HCT116 (cell line): ENCODE measurements at regions not wholly inside any gene's neighbourhood (a gene's known extent, or its start where the extent isn't known, plus 50 kb on each side); places are given as distances from the start of the nearest gene placed in this dataset.

ENCODE experiments used
- ATAC-seq: fragments of 200-7000 bp; cut with Tn5 transposase; 2 replicates; pipeline ENCODE4 v1.9.1; 2020; ENCODE audit warnings: mild to moderate bottlenecking, moderate library complexity
- BruUV-seq: library from RNA; stranded (reverse); fragments of 400-500 nt; replicated peaks from 2 replicates; lab custom pipeline; 2021; lab: Mats Ljungman, UMichigan
- CTCF ChIA-PET: fragments of 300-600 bp; sonication (Branson Sonifier 250); formaldehyde crosslinking; loops from one replicate; lab custom pipeline; 2021; ENCODE audit warnings: antibody characterized with exemption; lab: Charles Lee
- POLR2A ChIA-PET: fragments of 300-600, 350-600 bp; sonication (Branson Sonifier 250); formaldehyde crosslinking; loops from one replicate; lab custom pipeline; 2021; ENCODE audit warnings: antibody characterized with exemption; lab: Charles Lee
- RAD21 ChIA-PET, 2 experiments: fragments of 300-600 bp; sonication (Branson Sonifier 250); formaldehyde crosslinking; loops; one replicate each; lab custom pipeline; 2023; ENCODE audit warnings: low total read pairs in 2 of 2; ENCODE audit not compliant: uncharacterized antibody in 2 of 2, unreplicated experiment in 2 of 2, low non-redundant PET in 1 of 2; lab: Charles Lee
- DNase-seq: peaks from one replicate; pipeline ENCODE4 v3.0.0-alpha.2; 2010; ENCODE audit warnings: low read depth, low spot score
- H2AFZ ChIP-seq: fragments of 200-600 bp; shearing (Covaris generic), sonication (generic); 2 replicates; pipeline ENCODE4 v1.6.1; 2017; ENCODE audit warnings: low read depth, mixed run types, mixed read lengths, antibody characterized with exemption, low read length; ENCODE audit not compliant: poor library complexity, severe bottlenecking
- H3K27ac ChIP-seq: 2 replicates; pipeline ENCODE4 v1.5.1; 2012; ENCODE audit warnings: low read depth, low read length
- H3K27me3 ChIP-seq: fragments of 200-600 bp; sonication (generic); 2 replicates; pipeline ENCODE4 v1.6.1; 2016; ENCODE audit warnings: mixed run types, low read length, mixed read lengths; ENCODE audit not compliant: insufficient read depth
- H3K36me3 ChIP-seq, 2 experiments: fragments of 200-500 bp in 1 of 2; fragments of 200-600 bp in 1 of 2; sonication (Bioruptor generic) in 1 of 2; sonication (generic) in 1 of 2; 2 replicates each; pipeline versions ENCODE4 v1.5.1 to v1.6.1; 2014 to 2016; ENCODE audit warnings: low read length in 2 of 2, inconsistent platforms in 1 of 2, mixed read lengths in 1 of 2, mixed run types in 1 of 2; ENCODE audit not compliant: insufficient read depth in 2 of 2, control insufficient read depth in 1 of 2
- H3K4me1 ChIP-seq, 2 experiments: fragments of 200-600 bp in 1 of 2; sonication (generic) in 1 of 2; 2 replicates each; pipeline versions ENCODE4 v1.5.1 to v1.6.1; 2012 to 2017; ENCODE audit warnings: low read length in 2 of 2, inconsistent platforms in 1 of 2, mild to moderate bottlenecking in 1 of 2, mixed read lengths in 1 of 2, mixed run types in 1 of 2, moderate library complexity in 1 of 2; ENCODE audit not compliant: insufficient read depth in 2 of 2, control insufficient read depth in 1 of 2
- H3K4me2 ChIP-seq: fragments of 200-600 bp; sonication (generic); 2 replicates; pipeline ENCODE4 v1.6.1; 2017; ENCODE audit warnings: mixed run types, low read length, mixed read lengths
- H3K4me3 ChIP-seq, 2 experiments: fragments of 200-600 bp in 1 of 2; sonication (generic) in 1 of 2; replicated peaks in 1 of 2; 2 replicates each; pipeline ENCODE4 v1.5.1; 2011 to 2016; ENCODE audit warnings: low read length in 2 of 2, control low read depth in 1 of 2, low read depth in 1 of 2, mild to moderate bottlenecking in 1 of 2, mixed read lengths in 1 of 2, mixed run types in 1 of 2
- H3K79me2 ChIP-seq: fragments of 200-600 bp; sonication (generic); 2 replicates; pipeline ENCODE4 v1.6.1; 2017; ENCODE audit warnings: mild to moderate bottlenecking, mixed run types, low read length, moderate library complexity, mixed read lengths; ENCODE audit not compliant: insufficient read depth
- H3K9ac ChIP-seq: fragments of 200-600 bp; sonication (generic); 2 replicates; pipeline ENCODE4 v1.6.1; 2016; ENCODE audit warnings: low read length, mixed read lengths
- H3K9me2 ChIP-seq: fragments of 200-600 bp; sonication (generic), shearing (Covaris generic); 2 replicates; pipeline ENCODE4 v1.6.1; 2017; ENCODE audit warnings: mixed run types, mild to moderate bottlenecking, moderate library complexity; ENCODE audit not compliant: insufficient read depth
- H3K9me3 ChIP-seq, 2 experiments: fragments of 200-500 bp in 1 of 2; fragments of 200-600 bp in 1 of 2; sonication (Bioruptor generic) in 1 of 2; sonication (generic) in 1 of 2; 2 replicates each; pipeline ENCODE4 v1.6.1; 2014 to 2017; ENCODE audit warnings: low read length in 2 of 2, mixed read lengths in 2 of 2, inconsistent platforms in 1 of 2, low read depth in 1 of 2, mild to moderate bottlenecking in 1 of 2, mixed run types in 1 of 2, moderate library complexity in 1 of 2; ENCODE audit not compliant: control insufficient read depth in 1 of 2, insufficient read depth in 1 of 2
- H4K20me1 ChIP-seq: fragments of 200-600 bp; sonication (generic), shearing (Covaris generic); 2 replicates; pipeline ENCODE4 v1.6.1; 2017; ENCODE audit warnings: mixed run types, mild to moderate bottlenecking, moderate library complexity; ENCODE audit not compliant: insufficient read depth
- ATF3 ChIP-seq: IDR thresholded peaks from 2 replicates; pipeline ENCODE4 v1.6.1; 2012
- CBX3 ChIP-seq: IDR thresholded peaks from 2 replicates; pipeline ENCODE4 v1.6.1; 2012; ENCODE audit warnings: low read depth
- CEBPB ChIP-seq: IDR thresholded peaks from 2 replicates; pipeline ENCODE4 v1.6.1; 2012; ENCODE audit warnings: low read depth
- EZH2phosphoT487 ChIP-seq: fragments of 200-600 bp; IDR thresholded peaks from 2 replicates; pipeline ENCODE4 v1.6.1; 2018; ENCODE audit warnings: antibody characterized with exemption, borderline replicate concordance
- FOSL1 ChIP-seq: IDR thresholded peaks from 2 replicates; pipeline ENCODE4 v1.6.1; 2012; ENCODE audit warnings: low read depth
- JUND ChIP-seq: IDR thresholded peaks from 2 replicates; pipeline ENCODE4 v1.6.1; 2012
- POLR2A ChIP-seq: IDR thresholded peaks from 2 replicates; pipeline ENCODE4 v1.7.0; 2011; ENCODE audit warnings: borderline replicate concordance; ENCODE audit not compliant: insufficient read depth, insufficient read length; ENCODE audit errors: extremely low read depth
- POLR2AphosphoS5 ChIP-seq: IDR thresholded peaks from 2 replicates; pipeline ENCODE4 v1.6.1; 2011; ENCODE audit warnings: mild to moderate bottlenecking, low read depth, low read length, moderate library complexity
- REST ChIP-seq: IDR thresholded peaks from 2 replicates; pipeline ENCODE4 v1.6.1; 2012; ENCODE audit warnings: low read depth
- SP1 ChIP-seq: IDR thresholded peaks from 2 replicates; pipeline ENCODE4 v1.6.1; 2012; ENCODE audit warnings: low read depth
- YY1 ChIP-seq: IDR thresholded peaks from 2 replicates; pipeline ENCODE4 v1.6.1; 2011; ENCODE audit warnings: low read length, low read depth, moderate library complexity, mild to moderate bottlenecking; ENCODE audit not compliant: insufficient replicate concordance; ENCODE audit errors: extremely low read depth
- ZBTB33 ChIP-seq: IDR thresholded peaks from 2 replicates; pipeline ENCODE4 v1.6.1; 2011; ENCODE audit warnings: mild to moderate bottlenecking, low read length, moderate library complexity; ENCODE audit not compliant: insufficient replicate concordance; ENCODE audit errors: extremely low read depth
- ZFX ChIP-seq: fragments of 450-650 bp; IDR thresholded peaks from 2 replicates; pipeline ENCODE4 v1.6.1; 2017
- ZNF274 ChIP-seq: fragments of 200-500 bp; sonication (Bioruptor generic); IDR thresholded peaks from 2 replicates; pipeline ENCODE4 v1.6.1; 2014; ENCODE audit warnings: mild to moderate bottlenecking, low read depth, low read length, inconsistent platforms
- intact Hi-C: fragments of 100-400 bp; cut with micrococcal nuclease; formaldehyde crosslinking; loops from 2 replicates; pipeline ENCODE4 v1.10.0; 2022

GRCh38 chr2:236883819-236884218 lies 201.9 kb upstream of the COPS8 start (continued):
- TF ChIP-seq ZBTB33 = no peak
- TF ChIP-seq FOSL1 = no peak
- no peak for TF ChIP-seq SP1
- TF ChIP-seq YY1 = no peak
- TF ChIP-seq CBX3 = no peak
- TF ChIP-seq CEBPB = no peak
- TF ChIP-seq ZNF274 = no peak
- TF ChIP-seq EZH2phosphoT487 = no peak
- no peak for TF ChIP-seq POLR2AphosphoS5
- TF ChIP-seq ZFX = no peak

- Histone ChIP-seq H3K27ac (no peak overlapping the region), H3K4me1 (no peaks in the 10 kb centered on the region), H3K4me3 (no peak overlapping the region), H3K4me2 (no peak overlapping the region), H2AFZ (no peak overlapping the region), H3K79me2 (no peaks in the 10 kb centered on the region), H3K9ac (no peak overlapping the region), H3K27me3 (no peaks in the 10 kb centered on the region), H4K20me1 (no peaks in the 10 kb centered on the region), H3K9me3 (no peaks in the 10 kb centered on the region), H3K36me3 (no peaks in the 10 kb centered on the region), H3K9me2 (no peaks in the 10 kb centered on the region)
- TF ChIP-seq ZFX (no peak), JUND (no peak), REST (no peak), ATF3 (no peak), POLR2A (no peak), YY1 (no peak)
- BruUV-seq = no TSS peak
- ChIA-PET CTCF (no interaction called here), RAD21 (no interaction called here), POLR2A (no interaction called here)
- DNase-seq (no peak), ATAC-seq (no peak)
- intact Hi-C loops = no loop called here
These were observed 201.0 kb upstream of the COPS8 start for GRCh38 chr2:236884569-236885175.
